HG03432 (cell line): ENCODE measurements at regions not wholly inside any gene's neighbourhood (a gene's known extent, or its start where the extent isn't known, plus 50 kb on each side); places are given as distances from the start of the nearest gene placed in this dataset.

Experiments
- ATAC-seq: cut with Tn5 transposase; IDR thresholded peaks from one replicate; pipeline ENCODE4 v1.9.1; 2021; ENCODE audit warnings: mild to moderate bottlenecking, moderate library complexity; ENCODE audit not compliant: unreplicated experiment

- no peak for ATAC-seq
Observed at GRCh38 chr5:168042284-168043068, 249.0 kb upstream of the WWC1 start.

- ATAC-seq, result no peak
Observed at GRCh38 chr5:168046163-168046562, 245.3 kb upstream of the WWC1 start.

- ATAC-seq, result peak; percentile 77
Observed at GRCh38 chr5:168047043-168047668, 244.3 kb upstream of the WWC1 start.

- peak; percentile 36 for ATAC-seq
Observed at GRCh38 chr5:168047669-168048111, 243.8 kb upstream of the WWC1 start.

GRCh38 chr5:168048486-168048885 is 243.0 kb upstream of the WWC1 start:
- no peak for ATAC-seq

- ATAC-seq, result no peak
Observed at GRCh38 chr5:168052686-168053085, 238.8 kb upstream of the WWC1 start.

- ATAC-seq, result no peak
Observed at GRCh38 chr5:168054091-168054490, 237.4 kb upstream of the WWC1 start.

- ATAC-seq, result no peak
Observed at GRCh38 chr5:168055141-168055683, 236.2 kb upstream of the WWC1 start.

- no peak for ATAC-seq
Observed at GRCh38 chr5:168055961-168056360, 235.5 kb upstream of the WWC1 start.

GRCh38 chr5:168056499-168057182 is 234.8 kb upstream of the WWC1 start:
- no peak for ATAC-seq

GRCh38 chr5:168057905-168058304 is 233.5 kb upstream of the WWC1 start:
- no peak for ATAC-seq

GRCh38 chr5:168059131-168059530 is 232.3 kb upstream of the WWC1 start:
- no peak for ATAC-seq

- no peak for ATAC-seq
Observed at GRCh38 chr5:168062239-168062638, 229.2 kb upstream of the WWC1 start.

- ATAC-seq, result no peak
Observed at GRCh38 chr5:168064457-168064856, 227.0 kb upstream of the WWC1 start.

GRCh38 chr5:168064933-168065622 is 226.4 kb upstream of the WWC1 start:
- ATAC-seq, result no peak

GRCh38 chr5:168066536-168067208 is 224.8 kb upstream of the WWC1 start:
- no peak for ATAC-seq

- no peak for ATAC-seq
Observed at GRCh38 chr5:168070761-168071160, 220.7 kb upstream of the WWC1 start.

- no peak for ATAC-seq
Observed at GRCh38 chr5:168072665-168073064, 218.8 kb upstream of the WWC1 start.

GRCh38 chr5:168073311-168073710 is 218.1 kb upstream of the WWC1 start:
- no peak for ATAC-seq

GRCh38 chr5:168073991-168074800 is 217.2 kb upstream of the WWC1 start:
- ATAC-seq, result no peak
